ENCODE measurements at regions not wholly inside any gene's neighbourhood (a gene's known extent, or its start where the extent isn't known, plus 50 kb on each side); places are given as distances from the start of the nearest gene placed in this dataset.

DNA sequence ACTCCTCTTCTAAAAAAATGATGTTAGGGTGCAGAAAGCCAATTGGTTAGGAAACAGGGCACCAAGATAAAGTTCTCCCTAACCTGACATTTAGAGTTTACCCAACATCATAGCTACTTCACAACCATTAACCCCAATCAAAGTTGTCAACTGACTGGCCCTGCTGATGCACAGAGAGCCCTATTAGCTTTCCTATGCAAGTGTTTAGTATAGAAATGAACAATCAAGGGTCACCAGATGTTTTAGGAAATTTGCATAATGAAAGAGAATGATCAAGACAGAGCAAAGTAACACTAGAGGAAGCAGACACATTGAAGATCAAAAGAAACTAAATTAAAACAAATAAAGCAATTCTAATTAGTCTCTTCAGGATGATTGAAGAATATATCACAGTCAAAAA is 64.2 kb upstream of the DCC start (continued):
- TF ChIP-seq, protein P1, sequence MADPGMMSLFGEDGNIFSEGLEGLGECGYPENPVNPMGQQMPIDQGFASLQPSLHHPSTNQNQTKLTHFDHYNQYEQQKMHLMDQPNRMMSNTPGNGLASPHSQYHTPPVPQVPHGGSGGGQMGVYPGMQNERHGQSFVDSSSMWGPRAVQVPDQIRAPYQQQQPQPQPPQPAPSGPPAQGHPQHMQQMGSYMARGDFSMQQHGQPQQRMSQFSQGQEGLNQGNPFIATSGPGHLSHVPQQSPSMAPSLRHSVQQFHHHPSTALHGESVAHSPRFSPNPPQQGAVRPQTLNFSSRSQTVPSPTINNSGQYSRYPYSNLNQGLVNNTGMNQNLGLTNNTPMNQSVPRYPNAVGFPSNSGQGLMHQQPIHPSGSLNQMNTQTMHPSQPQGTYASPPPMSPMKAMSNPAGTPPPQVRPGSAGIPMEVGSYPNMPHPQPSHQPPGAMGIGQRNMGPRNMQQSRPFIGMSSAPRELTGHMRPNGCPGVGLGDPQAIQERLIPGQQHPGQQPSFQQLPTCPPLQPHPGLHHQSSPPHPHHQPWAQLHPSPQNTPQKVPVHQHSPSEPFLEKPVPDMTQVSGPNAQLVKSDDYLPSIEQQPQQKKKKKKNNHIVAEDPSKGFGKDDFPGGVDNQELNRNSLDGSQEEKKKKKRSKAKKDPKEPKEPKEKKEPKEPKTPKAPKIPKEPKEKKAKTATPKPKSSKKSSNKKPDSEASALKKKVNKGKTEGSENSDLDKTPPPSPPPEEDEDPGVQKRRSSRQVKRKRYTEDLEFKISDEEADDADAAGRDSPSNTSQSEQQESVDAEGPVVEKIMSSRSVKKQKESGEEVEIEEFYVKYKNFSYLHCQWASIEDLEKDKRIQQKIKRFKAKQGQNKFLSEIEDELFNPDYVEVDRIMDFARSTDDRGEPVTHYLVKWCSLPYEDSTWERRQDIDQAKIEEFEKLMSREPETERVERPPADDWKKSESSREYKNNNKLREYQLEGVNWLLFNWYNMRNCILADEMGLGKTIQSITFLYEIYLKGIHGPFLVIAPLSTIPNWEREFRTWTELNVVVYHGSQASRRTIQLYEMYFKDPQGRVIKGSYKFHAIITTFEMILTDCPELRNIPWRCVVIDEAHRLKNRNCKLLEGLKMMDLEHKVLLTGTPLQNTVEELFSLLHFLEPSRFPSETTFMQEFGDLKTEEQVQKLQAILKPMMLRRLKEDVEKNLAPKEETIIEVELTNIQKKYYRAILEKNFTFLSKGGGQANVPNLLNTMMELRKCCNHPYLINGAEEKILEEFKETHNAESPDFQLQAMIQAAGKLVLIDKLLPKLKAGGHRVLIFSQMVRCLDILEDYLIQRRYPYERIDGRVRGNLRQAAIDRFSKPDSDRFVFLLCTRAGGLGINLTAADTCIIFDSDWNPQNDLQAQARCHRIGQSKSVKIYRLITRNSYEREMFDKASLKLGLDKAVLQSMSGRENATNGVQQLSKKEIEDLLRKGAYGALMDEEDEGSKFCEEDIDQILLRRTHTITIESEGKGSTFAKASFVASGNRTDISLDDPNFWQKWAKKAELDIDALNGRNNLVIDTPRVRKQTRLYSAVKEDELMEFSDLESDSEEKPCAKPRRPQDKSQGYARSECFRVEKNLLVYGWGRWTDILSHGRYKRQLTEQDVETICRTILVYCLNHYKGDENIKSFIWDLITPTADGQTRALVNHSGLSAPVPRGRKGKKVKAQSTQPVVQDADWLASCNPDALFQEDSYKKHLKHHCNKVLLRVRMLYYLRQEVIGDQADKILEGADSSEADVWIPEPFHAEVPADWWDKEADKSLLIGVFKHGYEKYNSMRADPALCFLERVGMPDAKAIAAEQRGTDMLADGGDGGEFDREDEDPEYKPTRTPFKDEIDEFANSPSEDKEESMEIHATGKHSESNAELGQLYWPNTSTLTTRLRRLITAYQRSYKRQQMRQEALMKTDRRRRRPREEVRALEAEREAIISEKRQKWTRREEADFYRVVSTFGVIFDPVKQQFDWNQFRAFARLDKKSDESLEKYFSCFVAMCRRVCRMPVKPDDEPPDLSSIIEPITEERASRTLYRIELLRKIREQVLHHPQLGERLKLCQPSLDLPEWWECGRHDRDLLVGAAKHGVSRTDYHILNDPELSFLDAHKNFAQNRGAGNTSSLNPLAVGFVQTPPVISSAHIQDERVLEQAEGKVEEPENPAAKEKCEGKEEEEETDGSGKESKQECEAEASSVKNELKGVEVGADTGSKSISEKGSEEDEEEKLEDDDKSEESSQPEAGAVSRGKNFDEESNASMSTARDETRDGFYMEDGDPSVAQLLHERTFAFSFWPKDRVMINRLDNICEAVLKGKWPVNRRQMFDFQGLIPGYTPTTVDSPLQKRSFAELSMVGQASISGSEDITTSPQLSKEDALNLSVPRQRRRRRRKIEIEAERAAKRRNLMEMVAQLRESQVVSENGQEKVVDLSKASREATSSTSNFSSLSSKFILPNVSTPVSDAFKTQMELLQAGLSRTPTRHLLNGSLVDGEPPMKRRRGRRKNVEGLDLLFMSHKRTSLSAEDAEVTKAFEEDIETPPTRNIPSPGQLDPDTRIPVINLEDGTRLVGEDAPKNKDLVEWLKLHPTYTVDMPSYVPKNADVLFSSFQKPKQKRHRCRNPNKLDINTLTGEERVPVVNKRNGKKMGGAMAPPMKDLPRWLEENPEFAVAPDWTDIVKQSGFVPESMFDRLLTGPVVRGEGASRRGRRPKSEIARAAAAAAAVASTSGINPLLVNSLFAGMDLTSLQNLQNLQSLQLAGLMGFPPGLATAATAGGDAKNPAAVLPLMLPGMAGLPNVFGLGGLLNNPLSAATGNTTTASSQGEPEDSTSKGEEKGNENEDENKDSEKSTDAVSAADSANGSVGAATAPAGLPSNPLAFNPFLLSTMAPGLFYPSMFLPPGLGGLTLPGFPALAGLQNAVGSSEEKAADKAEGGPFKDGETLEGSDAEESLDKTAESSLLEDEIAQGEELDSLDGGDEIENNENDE (IDR thresholded peaks at IDR 0.05; ENCODE audit: insufficient replicate concordance, low read length) = no peak
- TF ChIP-seq SUZ12 (IDR thresholded peaks at IDR 0.05; ENCODE audit: low read length) (no peak), KDM4A (IDR thresholded peaks at IDR 0.05; ENCODE audit: low read depth, low read length, severe bottlenecking) (no peak)
